ENCODE measurements at regions not wholly inside any gene's neighbourhood (a gene's known extent, or its start where the extent isn't known, plus 50 kb on each side); places are given as distances from the start of the nearest gene placed in this dataset.
"Not testable (repeated sequence)": the region's sequence is repeated elsewhere in the genome, so short reads cannot be mapped to it uniquely, and the experiment has no call there.

DNA sequence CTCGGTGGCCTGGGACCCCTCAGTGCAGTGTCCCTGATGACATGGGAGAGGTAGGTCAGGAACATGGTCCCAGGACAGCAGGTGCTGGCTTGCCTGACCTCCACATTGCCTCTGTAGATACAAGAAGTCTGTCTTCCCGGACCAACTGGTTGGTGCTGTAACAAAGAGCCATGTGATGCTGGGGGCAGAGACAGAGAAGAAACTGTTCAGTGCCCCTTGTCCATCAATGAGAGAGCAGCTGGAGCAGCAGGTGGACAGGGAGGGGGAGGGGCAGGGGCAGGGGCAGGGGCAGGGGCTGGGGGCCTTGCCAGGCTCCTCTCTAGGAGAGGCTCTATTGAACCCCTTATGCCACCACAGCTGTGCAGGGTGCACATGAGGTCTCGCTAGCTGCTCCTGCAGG is 191.8 kb downstream of the KLRB1 start:
- DNase-seq (ENCODE audit: low read depth in 3 of 3, low spot score in 2 of 3): not testable (repeated sequence)

DNA sequence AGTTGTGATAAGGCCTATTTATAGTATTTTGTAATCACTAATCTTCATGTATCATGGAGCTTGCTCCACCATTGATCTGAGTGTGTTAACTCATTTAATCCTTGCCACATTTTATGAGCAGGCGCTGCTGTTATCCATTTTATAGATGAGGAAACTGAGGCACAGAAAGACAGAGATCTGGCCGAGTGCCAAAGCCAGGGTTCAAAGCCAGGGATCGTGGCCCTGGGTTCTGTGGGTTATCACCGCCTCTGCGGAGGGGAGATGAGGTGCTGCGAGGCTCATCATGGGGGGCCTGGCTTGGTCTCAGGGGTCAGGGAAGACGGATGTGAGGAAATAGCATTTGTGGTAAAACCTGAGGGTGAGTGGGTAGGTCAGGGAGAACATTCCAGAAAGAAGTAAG is 193.9 kb downstream of the KLRB1 start:
- not testable (repeated sequence) for DNase-seq (ENCODE audit: low read depth in 3 of 3, low spot score in 2 of 3)

DNA sequence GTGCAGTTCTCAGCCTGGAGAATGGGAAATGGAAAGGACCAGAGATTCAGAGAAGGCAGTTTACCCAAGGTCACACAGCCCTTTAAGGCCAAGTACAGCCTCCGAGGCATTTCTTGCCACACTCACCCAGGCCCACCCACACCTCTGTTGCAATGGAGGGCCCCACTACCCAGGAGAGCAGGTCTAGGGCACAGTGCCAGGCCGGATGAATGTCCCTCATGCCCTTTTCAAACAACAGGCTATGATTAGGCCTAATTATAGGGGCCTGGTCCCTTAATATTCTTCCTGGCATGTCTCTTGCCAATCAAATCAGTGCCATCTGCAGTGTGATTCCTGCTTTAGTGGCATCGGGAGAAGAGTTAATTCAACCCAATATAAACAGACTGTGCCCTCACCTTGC is 195.3 kb downstream of the KLRB1 start:
- not testable (repeated sequence) for DNase-seq (ENCODE audit: low read depth in 3 of 3, low spot score in 2 of 3)

DNA sequence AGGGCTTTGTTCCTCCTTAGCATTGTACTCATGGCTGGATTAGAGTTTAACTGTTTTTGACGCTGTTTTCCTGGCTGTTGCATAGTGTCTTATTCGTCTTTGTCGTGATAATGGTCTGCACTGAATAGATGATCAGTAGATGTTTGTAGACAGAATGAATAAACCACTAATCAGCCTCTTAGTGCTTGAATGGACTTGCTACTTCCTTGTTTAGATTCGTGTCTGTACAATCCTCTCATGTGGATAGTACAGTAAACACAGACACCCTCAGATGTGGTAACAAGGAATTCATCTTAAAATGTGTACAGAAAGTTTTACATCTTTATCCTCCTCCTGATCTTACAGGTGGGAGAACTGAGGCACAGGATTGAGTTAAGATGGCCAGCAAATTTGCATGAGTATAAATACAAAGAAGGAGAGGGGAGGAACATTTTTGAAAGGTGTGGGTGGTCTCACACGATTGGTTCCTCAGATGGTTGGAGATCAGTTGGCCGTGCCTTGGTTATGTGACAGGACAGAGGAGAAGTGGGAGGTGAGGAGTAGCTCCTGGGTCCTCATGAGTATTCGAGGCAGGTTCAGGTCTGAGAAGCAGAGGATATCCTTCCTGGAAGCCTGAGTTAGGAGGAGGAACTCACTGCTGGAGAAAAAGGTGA is 196.0 kb downstream of the KLRB1 start:
- not testable (repeated sequence) for DNase-seq (ENCODE audit: low read depth in 3 of 3, low spot score in 2 of 3)

GRCh38 chr12:9407425-9407748 is 199.2 kb upstream of the PZP start:
- not testable (repeated sequence) for DNase-seq (ENCODE audit: low read depth in 3 of 3, low spot score in 2 of 3)

DNA sequence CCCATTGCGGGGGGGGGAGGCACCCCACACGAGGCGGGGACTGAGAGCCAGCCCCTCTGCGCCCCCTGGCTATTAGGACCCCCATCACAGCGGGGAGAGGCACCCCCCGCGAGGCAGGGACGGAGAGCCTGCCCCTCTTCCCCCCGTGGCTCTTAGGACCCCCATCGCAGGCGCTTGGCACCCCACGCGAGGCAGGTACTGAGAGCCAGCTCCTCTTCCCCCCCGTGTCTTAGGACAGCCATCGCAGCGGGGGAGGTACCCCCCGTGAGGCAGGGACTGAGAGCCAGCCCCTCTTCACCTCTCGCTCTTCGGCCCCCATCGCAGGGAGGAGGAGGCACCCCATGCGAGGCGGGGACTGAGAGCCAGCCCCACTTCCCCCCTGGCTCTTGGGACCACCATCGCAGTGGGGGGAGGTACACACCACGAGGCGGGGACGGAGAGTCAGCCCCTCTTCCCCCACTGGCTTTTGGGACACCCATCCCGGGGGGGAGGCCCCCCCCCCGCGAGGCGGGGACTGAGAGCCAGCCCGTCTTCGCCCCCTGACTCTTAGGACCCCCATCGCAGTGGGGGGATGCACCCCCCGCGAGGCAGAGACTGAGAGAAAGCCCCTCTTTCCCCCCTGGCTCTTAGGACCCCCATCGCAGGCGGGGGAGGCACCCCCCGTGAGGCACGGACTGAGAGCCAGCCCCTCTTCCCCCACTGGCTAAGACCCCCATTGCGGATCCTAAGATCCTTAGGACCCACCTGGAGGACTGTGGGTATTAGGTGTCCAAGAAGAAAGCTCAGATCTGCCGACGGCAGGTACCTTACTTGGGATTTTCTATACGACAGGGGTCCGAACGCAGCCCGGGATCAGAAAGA is 198.6 kb upstream of the PZP start:
- no peak for DNase-seq (ENCODE audit: low read depth in 3 of 3, low spot score in 2 of 3)

GRCh38 chr12:9405886-9406563 is 197.8 kb upstream of the PZP start:
- DNase-seq (ENCODE audit: low read depth in 3 of 3, low spot score in 2 of 3): no peak

DNA sequence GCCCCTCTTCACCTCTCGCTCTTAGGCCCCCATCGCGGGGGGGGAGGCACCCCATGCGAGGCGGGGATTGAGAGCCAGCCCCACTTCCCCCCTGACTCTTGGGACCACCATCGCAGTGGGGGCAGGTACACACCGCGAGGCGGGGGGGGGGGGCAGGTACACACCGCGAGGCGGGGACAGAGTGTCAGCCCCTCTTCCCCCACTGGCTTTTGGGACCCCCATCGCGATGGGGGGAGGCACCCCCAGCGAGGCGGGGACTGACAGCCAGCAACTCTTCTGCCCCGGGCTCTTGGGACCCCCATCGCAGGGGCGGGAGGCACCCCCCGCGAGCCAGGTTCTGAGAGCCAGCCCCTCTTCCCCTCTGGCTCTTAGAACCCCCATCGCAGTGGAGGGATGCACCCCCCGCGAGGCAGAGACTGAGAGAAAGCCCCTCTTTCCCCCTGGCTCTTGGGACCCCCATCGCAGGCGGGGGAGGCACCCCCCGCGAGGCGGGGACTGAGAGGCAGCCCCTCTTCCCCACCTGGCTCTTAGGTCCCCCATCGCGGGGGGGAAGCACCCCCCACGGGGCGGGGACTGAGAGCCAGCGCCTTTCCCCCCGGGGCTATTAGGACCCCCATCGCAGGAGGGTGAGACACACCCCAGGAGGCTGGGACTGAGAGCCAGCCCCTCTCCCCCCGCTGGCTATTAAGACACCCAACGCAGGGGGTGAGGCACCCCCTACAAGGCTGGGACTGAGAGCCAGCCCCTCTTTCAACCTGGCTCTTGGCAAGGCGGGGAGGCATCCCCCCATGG is 196.5 kb upstream of the PZP start:
- no peak for DNase-seq (ENCODE audit: low read depth in 3 of 3, low spot score in 2 of 3)

DNA sequence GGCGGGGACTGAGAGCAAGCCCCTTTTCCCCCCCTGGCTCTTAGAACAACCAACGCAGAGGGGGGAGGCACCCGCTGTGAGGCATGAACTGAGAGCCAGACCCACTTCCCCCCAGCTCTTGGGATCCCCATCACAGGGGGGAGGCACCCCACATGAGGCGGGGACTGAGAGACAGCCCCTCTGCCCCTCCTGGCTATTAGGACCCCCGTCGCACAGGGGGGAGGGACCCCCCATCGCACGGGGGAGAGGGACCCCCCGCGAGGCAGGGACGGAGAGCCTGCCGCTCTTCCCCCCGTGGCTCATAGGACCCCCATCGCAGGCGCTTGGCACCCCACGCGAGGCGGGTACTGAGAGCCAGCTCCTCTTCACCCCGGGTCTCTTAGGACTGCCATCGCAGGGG is 195.8 kb upstream of the PZP start:
- DNase-seq (ENCODE audit: low read depth in 3 of 3, low spot score in 2 of 3): no peak

DNA sequence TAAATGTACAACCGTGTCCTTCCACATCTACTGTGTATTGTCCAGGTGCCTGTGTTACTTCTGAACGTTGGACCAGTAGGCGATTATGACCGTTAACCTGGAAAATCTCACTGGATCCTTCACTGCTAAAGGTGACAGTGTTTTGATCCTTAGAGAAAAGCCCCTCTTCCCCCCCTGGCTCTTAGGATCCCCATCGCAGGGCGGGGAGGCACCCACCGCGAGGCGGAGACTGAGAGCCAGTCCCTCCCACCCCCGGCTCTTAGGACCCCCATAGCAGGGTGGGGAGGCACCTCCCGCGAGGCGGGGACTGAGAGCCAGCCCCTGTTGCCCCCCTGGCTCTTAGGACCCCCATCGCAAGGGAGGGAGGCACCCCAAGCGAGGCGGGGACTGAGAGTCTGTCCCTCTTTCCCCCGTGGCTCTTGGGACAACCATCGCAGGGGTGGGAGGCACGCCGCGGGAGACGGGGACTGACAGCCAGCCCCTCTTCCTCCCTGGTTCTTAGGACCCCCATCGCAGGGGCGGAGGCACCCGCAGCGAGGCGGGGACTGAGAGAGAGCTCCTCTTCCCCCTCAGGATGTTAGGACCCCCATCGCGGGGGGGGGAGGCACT is 194.3 kb upstream of the PZP start:
- DNase-seq (ENCODE audit: low read depth in 3 of 3, low spot score in 2 of 3): not testable (repeated sequence)

GRCh38 chr12:9396367-9396766 is 188.2 kb upstream of the PZP start:
- not testable (repeated sequence) for DNase-seq (ENCODE audit: low read depth in 3 of 3, low spot score in 2 of 3)

GRCh38 chr12:9395220-9395619 is 187.0 kb upstream of the PZP start:
- not testable (repeated sequence) for DNase-seq (ENCODE audit: low read depth in 3 of 3, low spot score in 2 of 3)

GRCh38 chr12:9392842-9393241 is 184.6 kb upstream of the PZP start:
- DNase-seq (ENCODE audit: low read depth in 3 of 3, low spot score in 2 of 3): no peak

- DNase-seq (ENCODE audit: low read depth in 3 of 3, low spot score in 2 of 3): peak in 1 of 3 donors; percentile 13
Observed at GRCh38 chr12:9391815-9392214, 183.6 kb upstream of the PZP start.

DNA sequence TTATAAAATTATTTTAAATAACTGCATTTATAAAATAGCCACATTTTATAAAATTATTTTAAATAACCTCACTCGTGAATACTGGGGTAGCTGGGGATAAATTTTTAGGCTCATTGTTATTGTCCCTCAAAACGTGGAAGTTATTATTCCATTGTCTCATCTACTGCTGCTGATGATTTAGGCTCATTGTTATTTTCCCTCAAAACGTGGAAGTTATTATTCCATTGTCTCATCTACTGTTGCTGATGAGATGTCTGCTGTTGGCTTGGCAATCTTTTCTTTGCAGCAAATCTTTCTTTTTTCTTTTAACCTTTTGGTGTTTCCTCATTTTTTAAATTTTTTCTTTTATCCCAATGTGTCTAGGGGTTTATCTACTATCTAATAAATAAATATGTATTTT is 182.6 kb upstream of the PZP start:
- no peak for DNase-seq (ENCODE audit: low read depth in 3 of 3, low spot score in 2 of 3)

GRCh38 chr12:9389796-9390195 is 181.6 kb upstream of the PZP start:
- no peak for DNase-seq (ENCODE audit: low read depth in 3 of 3, low spot score in 2 of 3)

DNA sequence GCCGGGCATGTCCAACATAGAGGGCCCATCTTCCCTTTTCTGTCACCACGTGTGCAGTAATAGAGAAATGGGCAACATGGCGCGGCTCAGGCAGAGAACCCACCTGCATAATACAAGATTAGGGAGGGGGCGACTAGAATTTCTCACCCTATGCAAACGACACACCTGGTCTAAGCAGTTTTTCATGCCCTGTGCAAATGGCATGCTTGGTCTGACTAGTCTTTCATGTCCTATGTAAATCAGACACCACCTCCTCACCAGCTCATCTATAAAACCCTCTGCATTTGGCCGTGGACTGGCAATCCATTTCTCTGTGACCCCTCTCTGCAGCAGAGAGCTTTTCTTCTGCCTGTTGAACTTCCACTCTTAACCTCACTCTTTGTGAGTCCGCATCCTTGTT is 180.2 kb upstream of the PZP start:
- no peak for DNase-seq (ENCODE audit: low read depth in 3 of 3, low spot score in 2 of 3)

DNA sequence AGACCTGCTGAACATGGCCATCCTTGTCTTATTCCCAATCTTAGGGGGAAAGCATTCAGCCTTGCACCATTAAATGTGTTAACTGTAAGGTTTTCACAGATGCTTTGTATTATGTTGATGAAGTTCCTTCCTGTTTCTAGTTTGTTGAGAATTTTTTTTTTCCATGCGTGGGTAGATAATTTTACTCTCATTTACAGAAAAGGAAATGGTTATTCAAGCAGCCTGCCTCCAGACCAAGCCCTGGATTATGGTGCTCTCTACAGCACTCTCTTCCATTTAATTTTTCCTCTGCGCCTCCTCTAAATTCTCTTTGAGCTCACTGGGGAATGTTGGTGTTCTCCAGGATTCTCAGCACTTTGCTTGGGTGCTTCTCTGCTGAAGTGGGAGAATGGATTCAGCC is 179.3 kb upstream of the PZP start:
- DNase-seq (ENCODE audit: low read depth in 3 of 3, low spot score in 2 of 3): no peak

DNA sequence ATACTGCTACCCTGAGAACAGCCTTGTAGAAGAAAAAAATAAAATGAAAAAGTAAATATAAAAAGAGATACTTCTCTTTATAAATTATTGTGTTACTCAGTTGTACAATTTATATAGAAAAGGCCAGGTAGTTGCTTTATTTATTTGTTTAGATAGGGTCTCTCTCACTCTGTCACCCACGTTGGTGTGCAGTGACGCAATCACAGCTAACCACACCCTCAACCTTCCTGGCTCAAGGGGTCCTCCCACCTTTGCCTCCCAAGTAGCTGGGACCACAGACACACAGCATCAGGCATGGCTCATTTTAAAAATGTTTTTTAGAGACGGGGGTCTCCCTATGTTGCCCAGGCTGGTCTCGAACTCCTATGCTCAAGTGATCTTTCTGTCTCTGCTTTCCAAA is 175.4 kb upstream of the PZP start:
- no peak for DNase-seq (ENCODE audit: low read depth in 3 of 3, low spot score in 2 of 3)

- DNase-seq (ENCODE audit: low read depth in 3 of 3, low spot score in 2 of 3): no peak
Observed at GRCh38 chr12:9381619-9382018, 173.4 kb upstream of the PZP start.

- no peak for DNase-seq (ENCODE audit: low read depth in 3 of 3, low spot score in 2 of 3)
Observed at GRCh38 chr12:9380650-9381049, 172.5 kb upstream of the PZP start.

All from right renal cortex interstitium (tissue), 3 donors.